ENCODE measurements at regions not wholly inside any gene's neighbourhood (a gene's known extent, or its start where the extent isn't known, plus 50 kb on each side); places are given as distances from the start of the nearest gene placed in this dataset.

DNA sequence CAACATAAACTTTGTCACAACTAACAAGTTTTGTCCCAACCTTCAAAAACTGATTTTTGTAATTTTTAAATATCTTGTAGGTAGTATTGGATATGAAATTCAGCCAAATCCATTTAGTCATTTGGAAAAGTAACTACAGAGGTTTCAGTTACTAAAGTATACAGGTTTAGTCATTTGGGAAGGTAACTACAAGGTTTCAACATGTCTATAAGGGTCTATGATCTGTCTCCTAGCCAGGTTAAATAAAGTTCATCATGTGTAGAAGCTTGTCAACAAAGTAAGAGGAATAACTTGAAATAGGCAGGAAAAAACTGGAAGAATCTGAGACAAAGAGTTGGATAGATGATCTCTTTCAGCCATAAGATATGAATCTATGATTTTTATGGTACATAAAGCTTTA, 229.8 kb downstream of the COL12A1 start:
- H3K27me3 ChIP-seq, result no peaks in the 10 kb centered on the region
- DNase-seq (no peak), ATAC-seq (ENCODE audit: low FRiP score in 2 of 2) (no peak)
- no peaks in the 10 kb centered on the region for H3K36me3 ChIP-seq
- H3K4me3 ChIP-seq, result no peak overlapping the region
- no peaks in the 10 kb centered on the region for H3K9me3 ChIP-seq
- TF ChIP-seq EP300 (IDR thresholded peaks at IDR 0.05), result no peak
- no peak for TF ChIP-seq POLR2A (IDR thresholded peaks at IDR 0.05)
- TF ChIP-seq, protein P1, sequence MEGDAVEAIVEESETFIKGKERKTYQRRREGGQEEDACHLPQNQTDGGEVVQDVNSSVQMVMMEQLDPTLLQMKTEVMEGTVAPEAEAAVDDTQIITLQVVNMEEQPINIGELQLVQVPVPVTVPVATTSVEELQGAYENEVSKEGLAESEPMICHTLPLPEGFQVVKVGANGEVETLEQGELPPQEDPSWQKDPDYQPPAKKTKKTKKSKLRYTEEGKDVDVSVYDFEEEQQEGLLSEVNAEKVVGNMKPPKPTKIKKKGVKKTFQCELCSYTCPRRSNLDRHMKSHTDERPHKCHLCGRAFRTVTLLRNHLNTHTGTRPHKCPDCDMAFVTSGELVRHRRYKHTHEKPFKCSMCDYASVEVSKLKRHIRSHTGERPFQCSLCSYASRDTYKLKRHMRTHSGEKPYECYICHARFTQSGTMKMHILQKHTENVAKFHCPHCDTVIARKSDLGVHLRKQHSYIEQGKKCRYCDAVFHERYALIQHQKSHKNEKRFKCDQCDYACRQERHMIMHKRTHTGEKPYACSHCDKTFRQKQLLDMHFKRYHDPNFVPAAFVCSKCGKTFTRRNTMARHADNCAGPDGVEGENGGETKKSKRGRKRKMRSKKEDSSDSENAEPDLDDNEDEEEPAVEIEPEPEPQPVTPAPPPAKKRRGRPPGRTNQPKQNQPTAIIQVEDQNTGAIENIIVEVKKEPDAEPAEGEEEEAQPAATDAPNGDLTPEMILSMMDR (IDR thresholded peaks at IDR 0.05), result no peak
- no peak for TF ChIP-seq POLR2AphosphoS5 (IDR thresholded peaks at IDR 0.05)
- H3K27ac ChIP-seq, result no peak overlapping the region
- H3K4me1 ChIP-seq, result no peaks in the 10 kb centered on the region

DNA sequence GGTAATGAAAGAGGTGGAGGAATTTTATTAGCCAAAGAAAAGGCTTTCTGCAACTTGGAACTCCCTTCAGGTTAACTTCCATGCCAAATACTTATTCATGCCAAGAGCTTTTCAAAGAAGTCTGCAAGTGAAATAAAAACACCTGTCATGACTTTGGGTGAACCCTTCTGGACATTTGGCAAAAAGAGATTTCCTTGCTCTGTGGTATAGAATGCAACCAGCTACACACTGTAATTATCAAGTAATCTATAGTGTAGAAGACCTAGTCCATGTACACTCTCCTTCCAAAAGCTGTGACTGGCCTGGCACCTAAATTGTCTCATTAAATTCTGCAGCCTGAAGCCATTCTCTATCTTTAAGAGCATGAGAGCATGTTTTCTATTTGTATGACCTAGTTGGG, 232.3 kb downstream of the COL12A1 start:
- DNase-seq (no peak), ATAC-seq (ENCODE audit: low FRiP score in 2 of 2) (no peak)
- Histone ChIP-seq H3K36me3 (no peaks in the 10 kb centered on the region), H3K27me3 (no peaks in the 10 kb centered on the region), H3K9me3 (no peaks in the 10 kb centered on the region), H3K4me3 (no peak overlapping the region), H3K4me1 (no peaks in the 10 kb centered on the region), H3K27ac (no peak overlapping the region)
- TF ChIP-seq, protein P1 (IDR thresholded peaks at IDR 0.05), result no peak
- TF ChIP-seq POLR2A (IDR thresholded peaks at IDR 0.05), result no peak
- TF ChIP-seq EP300 (IDR thresholded peaks at IDR 0.05), result no peak
- TF ChIP-seq POLR2AphosphoS5 (IDR thresholded peaks at IDR 0.05), result no peak

DNA sequence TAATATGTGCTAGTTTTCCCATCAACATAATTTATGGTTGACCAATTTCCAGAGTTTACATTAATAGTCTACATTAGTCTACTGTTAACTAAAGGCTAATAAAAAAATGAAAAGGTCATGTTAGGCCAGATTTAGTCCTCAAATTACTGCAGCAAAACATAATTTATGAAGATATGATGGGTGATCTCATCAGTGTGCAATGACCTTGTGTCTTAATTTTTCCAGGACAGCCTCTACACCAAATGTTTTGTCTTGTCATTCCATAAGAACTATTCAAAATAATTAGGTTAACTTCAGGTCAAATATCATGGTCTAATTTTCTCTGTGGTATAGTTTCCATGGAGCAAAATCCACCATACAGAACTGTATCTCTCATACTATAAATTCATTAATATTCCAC, 234.2 kb downstream of the COL12A1 start:
- DNase-seq (no peak), ATAC-seq (ENCODE audit: low FRiP score in 2 of 2) (no peak)
- TF ChIP-seq POLR2AphosphoS5 (IDR thresholded peaks at IDR 0.05) (no peak), EP300 (IDR thresholded peaks at IDR 0.05) (no peak), POLR2A (IDR thresholded peaks at IDR 0.05) (no peak)
- TF ChIP-seq, protein P1 (IDR thresholded peaks at IDR 0.05), result no peak
- Histone ChIP-seq H3K27me3 (no peaks in the 10 kb centered on the region), H3K9me3 (no peaks in the 10 kb centered on the region), H3K27ac (no peak overlapping the region), H3K4me1 (no peaks in the 10 kb centered on the region), H3K36me3 (no peaks in the 10 kb centered on the region), H3K4me3 (no peak overlapping the region)

DNA sequence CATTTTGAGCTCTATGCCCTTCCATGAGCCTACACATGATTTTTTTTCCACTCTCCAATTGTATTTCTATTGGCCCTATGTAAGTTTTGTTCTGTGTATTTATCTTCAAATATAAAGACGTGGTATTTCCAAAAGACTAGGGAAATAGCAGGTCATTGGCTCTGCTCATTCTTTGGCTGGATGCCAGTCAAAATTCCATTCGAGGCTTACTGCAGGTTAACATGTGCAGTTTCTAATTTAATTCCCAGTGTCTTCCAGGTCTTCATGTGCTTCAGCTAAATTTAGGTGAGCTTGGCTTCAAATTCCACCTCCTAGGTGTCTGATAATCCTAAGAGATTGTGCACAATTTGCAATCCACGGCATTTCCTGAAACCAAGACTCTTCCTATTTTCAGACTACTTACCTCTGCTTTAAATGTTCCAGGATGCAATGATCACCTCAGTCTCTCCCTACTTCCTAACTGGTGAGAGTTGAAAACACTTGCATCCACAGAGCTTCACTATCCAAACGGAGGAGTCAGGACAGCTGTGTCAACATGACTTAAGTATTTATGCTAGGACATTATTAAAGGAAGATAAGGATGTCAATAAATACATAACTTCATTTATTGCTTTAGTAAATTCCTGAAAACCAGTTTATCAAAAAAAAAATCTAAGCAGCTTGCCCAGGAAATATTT, 236.1 kb downstream of the COL12A1 start:
- ATAC-seq (ENCODE audit: low FRiP score in 2 of 2), result no peak
- Histone ChIP-seq H3K9me3 (peaks cover 0 to 9% (median 7%) of the 10 kb centered on the region in 4 donors), H3K27me3 (no peaks in the 10 kb centered on the region), H3K36me3 (no peaks in the 10 kb centered on the region), H3K4me1 (no peaks in the 10 kb centered on the region), H3K27ac (no peak overlapping the region), H3K4me3 (no peak overlapping the region)
- no peak for DNase-seq
- TF ChIP-seq, protein P1 (IDR thresholded peaks at IDR 0.05), result no peak
- TF ChIP-seq POLR2A (IDR thresholded peaks at IDR 0.05) (no peak), EP300 (IDR thresholded peaks at IDR 0.05) (no peak), POLR2AphosphoS5 (IDR thresholded peaks at IDR 0.05) (no peak)
- 36 to 44% methylated on average over 4 of the region's 4 CpGs for WGBS, 2 donors

DNA sequence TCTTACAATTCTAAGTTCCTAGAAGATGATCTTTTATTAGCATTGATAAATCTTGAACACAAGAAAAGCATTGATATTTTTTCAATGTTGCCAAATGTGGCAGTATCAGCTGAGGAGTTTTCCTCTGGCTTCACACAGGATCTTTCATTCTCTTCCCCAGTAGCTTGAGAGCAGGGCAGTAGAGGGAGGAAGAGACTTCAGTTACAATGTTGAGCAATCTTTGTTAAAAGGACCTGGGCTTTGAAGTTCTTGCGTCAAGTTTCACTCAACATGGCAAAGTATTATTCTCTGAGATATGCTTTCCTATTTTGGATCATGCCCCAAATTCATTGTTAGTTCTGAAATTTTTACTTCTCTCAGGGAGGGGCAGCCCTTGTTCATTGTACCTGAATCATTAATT, 238.0 kb downstream of the COL12A1 start:
- Histone ChIP-seq H3K9me3 (peaks cover 0 to 9% (median 8%) of the 10 kb centered on the region in 4 donors), H3K27me3 (no peaks in the 10 kb centered on the region), H3K4me3 (no peak overlapping the region), H3K4me1 (no peaks in the 10 kb centered on the region), H3K36me3 (no peaks in the 10 kb centered on the region), H3K27ac (no peak overlapping the region)
- ATAC-seq (ENCODE audit: low FRiP score in 2 of 2) (no peak), DNase-seq (no peak)
- 69 to 76% methylated on average over 1 of the region's 1 CpG for WGBS, 2 donors
- TF ChIP-seq EP300 (IDR thresholded peaks at IDR 0.05), result no peak
- TF ChIP-seq, protein P1 (IDR thresholded peaks at IDR 0.05), result no peak
- no peak for TF ChIP-seq POLR2A (IDR thresholded peaks at IDR 0.05)
- no peak for TF ChIP-seq POLR2AphosphoS5 (IDR thresholded peaks at IDR 0.05)

Measured in upper lobe of left lung (tissue), 6 donors.